ENCODE measurements at regions not wholly inside any gene's neighbourhood (a gene's known extent, or its start where the extent isn't known, plus 50 kb on each side); places are given as distances from the start of the nearest gene placed in this dataset.
A peak's percentile ranks its signal among the peaks of the same experiment; 100 is the strongest.
"Not testable (repeated sequence)": the region's sequence is repeated elsewhere in the genome, so short reads cannot be mapped to it uniquely, and the experiment has no call there.

GRCh38 chr4:112708772-112709171 lies 71.8 kb downstream of the LARP7 start:
- DNase-seq: no peak

GRCh38 chr4:112714922-112715901 lies 78.3 kb downstream of the LARP7 start:
- DNase-seq: no peak

GRCh38 chr4:112717856-112718255 lies 80.9 kb downstream of the LARP7 start:
- no peak for DNase-seq

GRCh38 chr4:112721627-112722026 lies 84.7 kb downstream of the LARP7 start:
- DNase-seq: no peak

- DNase-seq: peak; percentile 39
Measured at GRCh38 chr4:112726041-112726440, 89.1 kb downstream of the LARP7 start.

- DNase-seq: not testable (repeated sequence)
Measured at GRCh38 chr4:112727728-112728127, 90.8 kb downstream of the LARP7 start.

- DNase-seq: no peak
Measured at GRCh38 chr4:112731715-112732114, 94.8 kb downstream of the LARP7 start.

- DNase-seq: no peak
Measured at GRCh38 chr4:112732142-112732541, 95.2 kb downstream of the LARP7 start.

- no peak for DNase-seq
Measured at GRCh38 chr4:112735474-112735951, 98.6 kb downstream of the LARP7 start.

GRCh38 chr4:112736718-112737135 lies 99.8 kb downstream of the LARP7 start:
- DNase-seq: no peak

GRCh38 chr4:112739442-112739841 lies 102.5 kb downstream of the LARP7 start:
- DNase-seq: no peak

GRCh38 chr4:112747036-112747435 lies 110.1 kb downstream of the LARP7 start:
- no peak for DNase-seq

- no peak for DNase-seq
Measured at GRCh38 chr4:112748352-112748878, 111.5 kb downstream of the LARP7 start.

GRCh38 chr4:112750749-112751148 lies 113.8 kb downstream of the LARP7 start:
- DNase-seq: not testable (repeated sequence)

GRCh38 chr4:112751447-112751846 lies 114.5 kb downstream of the LARP7 start:
- no peak for DNase-seq

- no peak for DNase-seq
Measured at GRCh38 chr4:112752061-112752460, 115.1 kb downstream of the LARP7 start.

GRCh38 chr4:112752510-112752909 lies 115.6 kb downstream of the LARP7 start:
- no peak for DNase-seq

GRCh38 chr4:112753333-112753732 lies 116.4 kb downstream of the LARP7 start:
- no peak for DNase-seq

GRCh38 chr4:112759313-112759712 lies 122.4 kb downstream of the LARP7 start:
- no peak for DNase-seq

GRCh38 chr4:112765317-112765974 lies 128.5 kb downstream of the LARP7 start:
- DNase-seq: peak; percentile 79

GRCh38 chr4:112766422-112766821 lies 129.5 kb downstream of the LARP7 start:
- DNase-seq: peak; percentile 69

- DNase-seq: no peak
Measured at GRCh38 chr4:112767386-112767785, 130.4 kb downstream of the LARP7 start.

- no peak for DNase-seq
Measured at GRCh38 chr4:112770114-112770513, 133.2 kb downstream of the LARP7 start.

GRCh38 chr4:112775801-112776200 lies 138.9 kb downstream of the LARP7 start:
- no peak for DNase-seq
